Heart left ventricle (tissue), 16 donors: ENCODE measurements at regions not wholly inside any gene's neighbourhood (a gene's known extent, or its start where the extent isn't known, plus 50 kb on each side); places are given as distances from the start of the nearest gene placed in this dataset.

Experiments used
- ATAC-seq, 4 donors: fragments of 200-7000 bp; cut with Tn5 transposase; one replicate each; pipeline ENCODE4 v1.9.1; 2020 to 2022; ENCODE audit warnings: moderate library complexity in 4 of 4, mild to moderate bottlenecking in 3 of 4, moderate number of reproducible peaks in 1 of 4
- DNase-seq, 5 donors: peaks; one replicate each; pipeline ENCODE4 v3.0.0-alpha.2; 2020
- H3K27ac ChIP-seq, 12 donors: fragments of 200-600 bp; sonication (generic) in 4 of 12; one replicate each; pipeline versions ENCODE4 v1.5.0 to v1.8.0; 2016 to 2022; ENCODE audit warnings: mild to moderate bottlenecking in 2 of 12
- H3K27me3 ChIP-seq, 9 donors: fragments of 200-600 bp; sonication (generic) in 2 of 9; one replicate each; pipeline versions ENCODE4 v1.5.1 to v1.8.0; 2016 to 2022; ENCODE audit warnings: mild to moderate bottlenecking in 3 of 9
- H3K36me3 ChIP-seq, 9 donors: fragments of 200-600 bp; sonication (generic) in 2 of 9; one replicate each; pipeline versions ENCODE4 v1.5.0 to v1.8.0; 2018 to 2022; ENCODE audit warnings: mild to moderate bottlenecking in 2 of 9
- H3K4me1 ChIP-seq, 12 donors: fragments of 200-600 bp; sonication (generic) in 4 of 12; one replicate each; pipeline versions ENCODE4 v1.5.0 to v1.8.0; 2016 to 2022; ENCODE audit warnings: mild to moderate bottlenecking in 3 of 12
- H3K4me3 ChIP-seq, 12 donors: fragments of 200-600 bp; sonication (generic) in 4 of 12; one replicate each; pipeline versions ENCODE4 v1.5.0 to v1.8.0; 2017 to 2022; ENCODE audit warnings: mild to moderate bottlenecking in 9 of 12, moderate library complexity in 4 of 12
- H3K9me3 ChIP-seq, 12 donors: fragments of 200-600 bp; sonication (generic) in 4 of 12; one replicate each; pipeline versions ENCODE4 v1.5.0 to v1.8.0; 2016 to 2022; ENCODE audit warnings: mild to moderate bottlenecking in 1 of 12
- CTCF ChIP-seq, 12 donors: fragments of 200-600 bp; sonication (generic) in 4 of 12; IDR thresholded peaks; one replicate each; pipeline versions ENCODE4 v1.5.0 to v1.8.0; 2018 to 2022; ENCODE audit warnings: antibody characterized with exemption in 12 of 12, mild to moderate bottlenecking in 5 of 12
- POLR2A ChIP-seq, 2 donors: fragments of 450-650 bp; IDR thresholded peaks; one replicate each; pipeline ENCODE4 v1.6.1; 2017; ENCODE audit warnings: antibody characterized with exemption in 2 of 2, mild to moderate bottlenecking in 2 of 2, moderate library complexity in 2 of 2
- WGBS, 4 donors: extraction: QIAGEN DNeasy Blood & Tissue Kit in 2 of 4; methylation state at CpG; one replicate each; pipeline versions ENCODE4 v1.1.5 to v1.1.7; 2013 to 2018; 5-methylcytosine and 5-hydroxymethylcytosine counted together
- intact Hi-C, 10 donors: fragments of 100-400 bp; cut with DNase I; formaldehyde crosslinking; loops; one replicate each; pipeline versions ENCODE4 v1.11.1 to v1.14.2; 2022
- donor health status: ischemic (EF 13 %, LVEDD 7.1; RV severe dilation, severe dysfunction).
- donor health status: healthy with polysubstance abuse.
- donor health status: DM: no; HTN: yes; CAD: no.
- donor health status: DM: no; HTN: no; CAD: no.
- donor health status: ischemic (EF 25% LVEDD 6.9; RV normal size, moderate dysfunction).
- donor health status: ischemic (EF 25% LVEDD 5.7; RV mildly dilated, moderate dysfunction).
- donor health status: healthy.
- donor health status: DM: yes; HTN: yes; CAD: no.
- donor health status: ischemic (EF 35%, LVEDD 5.7; RV mildly dilated, moderate dysfunction).
- donor health status: nonischemic (EF 11% LVEDD 7.7; RV severe dilation, severe dysfunction).
- donor health status: DM: yes; HTN: yes; CAD: no.
- donor health status: PGD.
- donor health status: ischemic (EF 29% LVEDD 5.4; RV normal size, mild dysfunction).
- donor health status: nonischemic (EF 23%, LVEDD 6.1; RV moderate dilation, normal function).

- 86 to 94% (median 87%) methylated on average over 3 of the region's 3 CpGs for WGBS, 4 donors
- Histone ChIP-seq H3K4me3 (no peak overlapping the region), H3K27me3 (no peaks in the 10 kb centered on the region), H3K27ac (no peak overlapping the region), H3K4me1 (peaks cover 0 to 10% (median 0%) of the 10 kb centered on the region in 12 donors), H3K9me3 (no peaks in the 10 kb centered on the region), H3K36me3 (no peaks in the 10 kb centered on the region)
- DNase-seq (no peak), ATAC-seq (no peak)
- TF ChIP-seq CTCF (IDR thresholded peaks at IDR 0.05): no peak
- TF ChIP-seq POLR2A (IDR thresholded peaks at IDR 0.05): no peak
- intact Hi-C loops: no loop called here
These were observed 600.0 kb upstream of the CELF2 start for GRCh38 chr10:10417671-10418070.

GRCh38 chr10:10418387-10418786, 599.3 kb upstream of the CELF2 start:
- Histone ChIP-seq H3K4me3 (no peak overlapping the region), H3K4me1 (peaks cover 0 to 10% (median 0%) of the 10 kb centered on the region in 12 donors), H3K27ac (no peak overlapping the region), H3K36me3 (no peaks in the 10 kb centered on the region), H3K9me3 (no peaks in the 10 kb centered on the region), H3K27me3 (no peaks in the 10 kb centered on the region)
- WGBS, 4 donors: 56 to 77% (median 64%) methylated on average over 6 of the region's 6 CpGs
- ATAC-seq: no peak
- DNase-seq: no peak
- intact Hi-C loops: no loop called here
- no peak for TF ChIP-seq POLR2A (IDR thresholded peaks at IDR 0.05)
- TF ChIP-seq CTCF (IDR thresholded peaks at IDR 0.05): no peak

- TF ChIP-seq POLR2A (IDR thresholded peaks at IDR 0.05) (no peak), CTCF (IDR thresholded peaks at IDR 0.05) (no peak)
- 51 to 81% (median 65%) methylated on average over 5 of the region's 5 CpGs for WGBS, 4 donors
- no peak overlapping the region for H3K27ac ChIP-seq
- no peaks in the 10 kb centered on the region for H3K27me3 ChIP-seq
- intact Hi-C loops: no loop called here
- DNase-seq (no peak), ATAC-seq (no peak)
- H3K4me3 ChIP-seq: no peak overlapping the region
- no peaks in the 10 kb centered on the region for H3K9me3 ChIP-seq
- H3K4me1 ChIP-seq: peaks cover 0 to 10% (median 0%) of the 10 kb centered on the region in 12 donors
- no peaks in the 10 kb centered on the region for H3K36me3 ChIP-seq
These were observed 596.6 kb upstream of the CELF2 start for GRCh38 chr10:10421071-10421470.

- H3K27ac ChIP-seq: no peak overlapping the region
- no peaks in the 10 kb centered on the region for H3K27me3 ChIP-seq
- DNase-seq (no peak), ATAC-seq (no peak)
- no peaks in the 10 kb centered on the region for H3K36me3 ChIP-seq
- 78 to 86% (median 83%) methylated on average over 5 of the region's 5 CpGs for WGBS, 4 donors
- TF ChIP-seq POLR2A (IDR thresholded peaks at IDR 0.05) (no peak), CTCF (IDR thresholded peaks at IDR 0.05) (no peak)
- H3K4me1 ChIP-seq: no peaks in the 10 kb centered on the region
- peaks cover 0 to 5% (median 0%) of the 10 kb centered on the region in 12 donors for H3K9me3 ChIP-seq
- H3K4me3 ChIP-seq: no peak overlapping the region
- intact Hi-C loops: no loop called here
These were observed 586.1 kb upstream of the CELF2 start for GRCh38 chr10:10431422-10432066.
